T follicular helper cell (primary cell): ENCODE measurements at regions not wholly inside any gene's neighbourhood (a gene's known extent, or its start where the extent isn't known, plus 50 kb on each side); places are given as distances from the start of the nearest gene placed in this dataset.

ENCODE experiments used
- DNase-seq: peaks from one replicate; pipeline ENCODE4 v3.0.0-alpha.2; 2020; ENCODE audit warnings: low read depth

DNA sequence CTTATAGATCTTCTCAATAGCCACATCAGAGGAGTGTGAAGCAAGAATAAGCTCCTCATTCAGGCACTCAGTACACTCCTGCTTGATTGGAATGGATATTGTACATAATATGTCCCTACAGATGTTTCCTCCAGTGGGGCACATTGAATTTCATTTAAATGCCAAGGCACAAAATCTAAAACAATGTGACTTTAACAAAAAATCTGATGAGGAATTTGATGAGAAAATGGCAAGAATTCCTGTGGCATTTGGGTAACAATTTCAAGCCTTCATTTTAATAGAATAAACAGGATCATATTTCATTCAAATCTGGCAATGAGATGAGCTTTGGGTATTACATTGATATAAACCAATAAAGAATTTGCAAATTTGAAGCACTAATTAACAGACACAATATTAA lies 307.7 kb upstream of the PKN2 start:
- no peak for DNase-seq

DNA sequence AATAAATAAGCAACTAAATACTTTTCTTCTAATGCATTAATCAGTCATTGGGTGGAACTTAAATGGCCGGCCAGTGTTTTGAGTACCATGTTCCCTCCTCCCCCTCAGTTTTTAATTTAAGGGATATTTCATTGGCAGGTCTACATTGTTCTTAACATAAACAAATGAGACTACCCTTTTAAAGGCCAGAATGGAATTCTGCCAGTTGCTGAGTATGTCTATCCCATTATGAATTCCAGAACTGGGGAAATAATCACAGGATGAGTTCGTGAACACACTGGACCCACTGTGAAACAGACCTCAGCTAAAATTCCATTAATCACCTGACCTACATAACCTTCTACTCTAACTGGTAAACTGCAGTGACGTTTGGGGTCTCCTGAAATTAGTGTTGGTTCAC lies 305.5 kb upstream of the PKN2 start:
- no peak for DNase-seq

DNA sequence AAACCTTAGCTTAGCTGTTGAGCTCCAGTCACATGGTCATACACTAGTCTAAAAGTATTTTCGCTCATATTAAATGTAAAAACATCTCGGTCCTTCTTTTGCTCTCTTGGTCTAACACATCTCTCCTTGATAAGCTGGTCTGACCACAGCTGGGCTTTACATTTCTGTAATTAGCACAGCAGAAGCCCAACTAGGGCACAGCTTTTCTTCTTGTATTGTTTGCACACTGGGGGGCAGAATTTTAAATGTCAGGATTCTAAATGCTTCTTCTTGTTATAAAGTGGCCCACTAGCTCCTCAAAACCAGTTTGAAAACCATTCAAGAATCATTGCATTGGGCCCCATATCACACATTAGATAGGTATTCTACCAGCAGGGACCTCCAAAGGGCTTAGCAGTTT lies 289.1 kb upstream of the PKN2 start:
- DNase-seq: no peak

DNA sequence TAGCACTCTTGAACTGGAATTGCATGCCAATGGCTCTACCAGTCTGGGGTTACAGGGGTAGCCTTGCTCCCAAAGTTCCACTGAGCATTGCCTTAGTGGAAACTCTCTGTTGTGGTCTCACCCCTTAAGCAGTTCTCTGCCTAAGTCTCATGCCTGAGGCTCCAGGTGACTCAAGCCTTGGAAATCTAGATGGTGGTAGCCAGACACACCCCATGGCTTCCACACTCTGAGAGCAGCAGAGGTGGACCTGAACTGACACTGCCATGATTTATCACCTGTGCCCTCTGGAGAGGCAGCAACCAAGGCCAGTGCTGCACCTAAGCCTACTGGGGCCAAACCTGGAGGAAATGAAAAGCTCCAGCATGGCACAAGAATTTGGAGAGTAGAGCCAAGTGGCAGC lies 285.7 kb upstream of the PKN2 start:
- DNase-seq: no peak

DNA sequence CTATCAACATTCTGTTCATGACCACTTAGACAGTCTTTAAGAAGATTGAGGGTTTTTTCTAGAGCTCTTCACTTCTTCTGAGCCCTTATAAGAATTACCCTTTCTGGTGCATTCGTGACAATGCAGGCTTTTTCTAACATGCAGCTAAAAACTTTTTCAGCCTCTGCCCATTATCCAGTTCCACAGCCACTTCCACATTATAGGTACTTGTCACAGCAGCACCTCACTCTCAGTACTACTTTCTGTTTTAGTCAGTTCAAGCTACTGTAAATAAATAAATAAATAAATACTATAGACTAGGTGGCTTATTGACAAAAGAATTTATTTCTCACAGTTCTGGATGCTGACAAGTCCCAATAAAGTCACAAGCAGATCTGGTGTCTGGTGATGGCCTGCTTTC lies 284.4 kb upstream of the PKN2 start:
- DNase-seq: no peak

DNA sequence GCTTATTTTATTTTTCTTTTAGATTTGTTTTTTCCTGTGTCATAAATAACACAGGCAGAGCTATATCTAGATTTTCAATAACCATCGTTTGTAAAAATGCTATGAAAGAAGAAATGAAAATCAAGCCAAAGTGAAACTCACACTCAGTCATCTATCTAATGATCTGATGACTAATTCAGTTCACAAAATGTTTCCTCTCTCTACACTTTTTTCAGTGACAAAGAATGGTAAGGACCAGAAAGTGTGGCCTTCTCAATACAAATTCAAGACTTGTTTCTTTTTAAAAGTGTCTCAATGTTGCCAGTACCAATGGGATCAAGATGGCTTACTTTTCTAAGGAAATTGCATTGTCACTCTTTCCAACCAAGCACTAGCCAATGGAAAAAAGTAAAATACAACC lies 282.8 kb upstream of the PKN2 start:
- no peak for DNase-seq

DNA sequence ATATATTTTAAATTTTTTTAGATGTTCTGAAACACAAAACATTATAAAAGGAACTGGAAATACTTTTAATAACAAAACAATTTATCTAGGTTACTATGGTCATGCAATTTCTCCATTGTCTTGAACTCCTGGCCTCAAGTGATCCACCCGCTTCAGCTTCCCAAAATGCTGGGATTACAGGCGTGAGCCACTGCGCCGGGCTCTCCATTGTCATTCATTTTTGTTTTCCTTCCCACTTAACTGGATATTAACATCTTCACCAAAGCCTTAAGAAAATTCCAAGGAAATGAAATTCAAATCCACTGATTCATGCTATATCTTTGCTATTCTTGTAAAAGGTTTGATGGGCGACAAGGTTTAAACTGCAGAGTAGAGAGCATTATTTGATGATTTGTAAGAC lies 279.5 kb upstream of the PKN2 start:
- DNase-seq: no peak

DNA sequence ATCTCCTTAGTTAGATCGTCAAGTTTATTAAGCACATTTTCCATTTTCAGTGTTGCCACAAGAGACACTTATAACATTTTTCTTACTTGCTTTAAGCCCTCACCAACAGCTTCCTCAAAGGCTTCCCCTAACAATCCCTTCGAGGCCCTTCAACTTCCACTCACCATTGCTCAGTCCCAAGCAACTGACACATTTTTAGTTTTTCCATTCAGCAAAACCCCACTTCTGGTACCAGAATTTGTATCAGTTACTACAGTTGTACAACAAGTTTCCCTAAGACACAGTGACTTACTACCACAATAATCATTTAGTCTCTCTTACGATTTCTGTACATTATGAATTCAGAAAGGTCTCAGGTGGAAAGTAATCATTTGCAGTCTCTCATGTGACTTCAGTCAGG lies 276.8 kb upstream of the PKN2 start:
- DNase-seq: no peak

DNA sequence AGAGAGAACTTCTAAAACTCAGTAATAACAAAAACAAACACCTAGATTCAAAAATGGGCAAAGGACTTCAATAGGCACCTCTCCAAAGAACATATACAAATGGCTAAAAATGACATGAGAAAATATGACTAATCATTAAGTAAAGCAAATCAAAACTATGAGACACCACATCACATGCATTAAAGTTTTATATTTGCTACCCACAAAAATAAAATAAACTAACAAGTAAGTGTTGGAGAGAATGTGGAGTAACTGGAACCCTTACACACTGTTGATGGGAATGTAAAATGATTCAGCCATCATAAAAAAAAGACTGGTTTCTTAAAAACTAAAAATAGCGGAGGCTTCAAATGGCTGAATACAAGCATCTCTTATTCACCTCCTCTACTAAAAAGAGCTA lies 262.1 kb upstream of the PKN2 start:
- no peak for DNase-seq

DNA sequence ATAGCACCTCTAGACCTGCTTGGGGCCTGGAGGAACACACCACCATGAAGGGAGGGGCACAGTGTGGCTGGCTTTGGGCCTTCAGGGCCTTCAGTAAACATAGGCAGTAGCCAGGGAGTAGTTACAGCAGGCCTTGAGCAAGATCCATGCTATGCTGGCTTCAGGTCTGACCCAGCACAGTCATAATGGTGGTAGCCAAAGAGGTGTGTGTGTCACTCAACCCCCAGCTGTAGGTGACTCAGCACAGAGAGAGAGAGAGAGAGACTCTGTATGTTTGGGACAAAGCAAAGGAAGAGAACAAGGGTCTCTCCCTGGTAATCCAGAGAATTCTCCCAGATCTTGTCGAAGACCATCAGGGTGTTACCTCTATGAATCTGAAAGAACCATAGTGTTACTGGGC lies 250.5 kb upstream of the PKN2 start:
- DNase-seq: no peak

DNA sequence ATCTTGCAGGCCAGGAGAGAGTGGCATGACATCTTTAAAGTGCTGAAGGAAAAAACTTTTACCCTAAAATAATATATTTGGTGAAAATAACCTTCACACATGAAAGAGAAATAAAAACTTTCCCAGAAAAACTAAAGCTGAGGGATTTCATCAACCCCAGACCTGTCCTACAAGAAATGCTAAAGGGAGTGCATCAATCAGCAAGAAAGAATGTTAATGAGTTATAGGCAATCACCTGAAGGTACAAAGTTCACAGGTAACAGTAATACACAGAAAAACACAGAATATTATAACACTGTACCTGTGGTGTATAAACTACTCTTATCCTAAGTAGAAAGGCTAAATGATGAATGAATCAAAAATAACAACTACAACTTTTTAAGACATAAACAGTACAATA lies 249.2 kb upstream of the PKN2 start:
- DNase-seq: no peak

DNA sequence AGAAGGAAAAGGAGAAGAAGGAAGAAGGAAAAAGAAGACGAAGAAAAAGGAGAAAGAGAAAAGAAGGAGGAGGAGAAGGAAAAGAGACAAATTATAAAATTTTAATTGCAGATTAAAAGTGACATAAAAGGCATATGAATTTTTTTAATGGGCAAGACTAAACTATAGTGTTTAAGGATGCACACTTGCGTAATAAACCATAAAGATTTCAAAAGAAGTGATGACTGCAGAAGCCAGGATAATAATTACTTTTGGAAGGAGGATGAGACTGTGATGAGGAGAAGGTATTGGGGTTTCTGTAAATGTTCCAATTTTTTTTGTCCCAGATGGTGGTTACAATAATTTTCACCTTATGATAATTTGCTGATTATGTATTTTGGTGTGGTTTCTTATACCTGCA lies 243.1 kb upstream of the PKN2 start:
- no peak for DNase-seq

DNA sequence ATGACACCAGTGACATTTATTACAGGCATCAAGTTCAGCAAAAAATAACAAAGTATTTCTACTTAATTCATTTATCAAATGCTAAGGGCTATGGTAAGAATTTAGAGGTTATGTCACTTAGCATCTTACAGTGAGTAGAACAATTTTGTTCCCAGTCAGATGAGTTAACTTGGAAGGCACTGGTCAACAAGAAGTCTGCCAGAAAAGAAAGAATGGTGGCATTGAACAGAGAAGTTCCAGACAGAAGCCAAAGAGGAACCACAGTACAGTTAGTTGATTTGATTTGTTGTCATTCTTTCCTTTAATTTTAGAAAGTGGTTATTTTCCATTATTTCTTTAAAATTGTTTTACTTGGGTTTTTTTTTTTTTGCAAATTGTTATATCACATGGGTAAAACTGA lies 232.2 kb upstream of the PKN2 start:
- DNase-seq: no peak

DNA sequence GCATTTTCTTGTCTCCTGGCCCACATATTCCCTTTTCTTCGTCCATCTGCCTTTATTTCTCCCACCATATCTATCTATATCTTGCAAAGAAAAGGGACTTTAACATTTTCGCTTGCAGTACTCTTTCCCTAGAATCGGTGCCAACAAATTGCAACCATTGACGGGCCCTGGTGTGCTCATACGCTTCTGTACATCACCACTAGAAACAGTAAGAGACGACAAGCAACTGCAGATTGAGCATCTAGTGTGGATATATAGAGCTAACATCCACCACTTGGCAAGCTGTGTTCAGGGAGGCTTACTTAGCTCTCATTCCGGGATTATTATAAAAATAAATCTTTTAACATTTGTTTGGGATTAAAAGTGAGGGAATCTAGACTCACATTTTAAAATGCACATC lies 230.8 kb upstream of the PKN2 start:
- DNase-seq: no peak

DNA sequence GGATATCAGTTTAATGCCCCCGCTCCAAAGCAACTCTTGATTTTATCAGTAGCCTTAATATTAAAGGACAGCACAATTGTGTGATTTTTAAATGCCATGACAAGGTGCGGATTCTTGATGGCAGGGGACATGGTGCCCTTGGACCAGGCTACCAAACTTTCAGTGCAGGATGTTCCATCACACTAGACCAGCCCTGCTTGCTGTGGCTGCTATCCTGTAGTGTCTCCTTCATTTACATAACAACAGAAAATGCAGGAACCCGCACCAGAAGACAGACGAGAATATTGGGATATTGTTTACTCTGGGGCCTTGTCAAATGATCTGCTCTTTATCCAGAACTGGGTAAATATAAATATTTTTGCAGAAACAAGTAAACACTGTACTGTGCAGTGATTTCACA lies 229.3 kb upstream of the PKN2 start:
- DNase-seq: no peak

DNA sequence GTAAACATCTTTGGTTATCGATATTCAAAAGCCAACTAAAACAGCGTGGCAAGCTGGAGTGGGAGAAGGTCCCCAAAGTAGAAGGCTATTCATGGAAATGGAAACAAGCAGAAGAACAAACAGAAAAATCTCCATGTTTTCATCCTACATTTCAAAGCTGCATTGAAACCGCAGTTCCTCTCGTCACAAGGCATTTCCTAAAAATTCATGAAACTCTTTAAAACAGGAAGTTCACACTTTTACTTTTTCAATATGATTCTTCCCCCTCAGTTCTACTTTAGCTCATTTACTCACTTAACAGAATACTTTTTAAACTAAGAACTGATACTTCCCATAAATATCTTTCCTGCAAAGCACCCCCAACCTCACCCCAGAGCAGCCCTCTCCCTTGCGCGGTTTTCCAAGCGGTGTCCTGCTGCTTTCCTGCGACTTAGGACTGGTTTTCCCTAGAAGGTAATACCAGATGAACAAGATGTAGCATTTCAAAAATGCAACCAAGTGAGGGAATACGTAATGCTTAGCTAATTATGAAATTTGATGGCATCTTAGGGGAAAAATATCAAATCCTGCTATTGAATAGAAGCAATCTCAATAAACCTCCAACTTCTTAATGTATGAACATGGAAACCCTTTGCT lies 228.3 kb upstream of the PKN2 start:
- DNase-seq: no peak

DNA sequence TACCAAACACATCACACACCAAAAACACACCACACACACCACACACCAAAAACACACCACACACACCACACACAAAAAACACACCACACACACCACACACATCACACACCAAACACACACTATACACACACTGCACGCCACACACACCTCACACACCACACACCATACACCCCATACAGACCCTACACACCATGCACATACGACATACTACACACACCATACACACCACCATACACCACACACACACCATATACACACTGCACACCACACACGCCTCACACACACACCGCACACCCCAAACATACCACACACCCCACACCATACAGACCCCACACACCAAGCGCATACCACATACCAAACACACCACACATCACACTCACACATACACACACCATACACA lies 226.9 kb upstream of the PKN2 start:
- DNase-seq: no peak

DNA sequence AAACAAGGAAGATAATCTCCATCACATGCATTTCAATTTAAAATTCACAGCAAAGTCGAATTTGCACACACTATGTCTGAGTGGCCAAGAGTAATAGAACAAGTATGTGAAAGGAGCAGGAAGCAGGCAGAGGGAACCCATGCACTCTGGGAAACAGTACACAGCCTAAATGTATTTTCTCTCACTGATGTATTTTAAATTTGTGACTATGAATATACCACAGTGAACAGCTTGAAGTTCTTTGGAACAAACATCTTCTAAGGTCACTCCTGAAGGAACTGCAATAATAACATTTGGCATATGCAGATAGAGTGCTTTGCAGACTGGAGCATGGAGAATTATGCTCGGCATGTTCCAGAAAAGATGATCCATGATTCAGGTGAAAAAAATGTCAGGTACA lies 223.1 kb upstream of the PKN2 start:
- no peak for DNase-seq

DNA sequence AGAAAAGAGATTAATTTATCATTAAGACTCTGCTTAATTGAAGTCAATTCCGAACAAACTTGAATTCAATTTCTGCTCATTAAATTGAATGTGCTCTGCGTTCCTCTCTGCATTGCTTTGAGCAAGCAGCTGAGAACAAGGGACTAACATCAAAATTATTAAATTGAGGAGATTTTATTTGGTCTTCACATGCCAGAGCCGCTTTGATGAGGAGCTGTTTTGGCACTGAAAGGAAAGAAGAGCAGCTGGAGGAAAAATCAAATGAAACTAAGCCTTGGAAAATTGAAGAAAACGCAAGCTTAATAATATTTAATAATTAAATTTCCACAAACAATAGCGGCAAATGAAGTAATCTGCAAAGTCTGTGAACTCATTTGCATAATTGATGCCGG lies 222.0 kb upstream of the PKN2 start:
- DNase-seq: no peak

DNA sequence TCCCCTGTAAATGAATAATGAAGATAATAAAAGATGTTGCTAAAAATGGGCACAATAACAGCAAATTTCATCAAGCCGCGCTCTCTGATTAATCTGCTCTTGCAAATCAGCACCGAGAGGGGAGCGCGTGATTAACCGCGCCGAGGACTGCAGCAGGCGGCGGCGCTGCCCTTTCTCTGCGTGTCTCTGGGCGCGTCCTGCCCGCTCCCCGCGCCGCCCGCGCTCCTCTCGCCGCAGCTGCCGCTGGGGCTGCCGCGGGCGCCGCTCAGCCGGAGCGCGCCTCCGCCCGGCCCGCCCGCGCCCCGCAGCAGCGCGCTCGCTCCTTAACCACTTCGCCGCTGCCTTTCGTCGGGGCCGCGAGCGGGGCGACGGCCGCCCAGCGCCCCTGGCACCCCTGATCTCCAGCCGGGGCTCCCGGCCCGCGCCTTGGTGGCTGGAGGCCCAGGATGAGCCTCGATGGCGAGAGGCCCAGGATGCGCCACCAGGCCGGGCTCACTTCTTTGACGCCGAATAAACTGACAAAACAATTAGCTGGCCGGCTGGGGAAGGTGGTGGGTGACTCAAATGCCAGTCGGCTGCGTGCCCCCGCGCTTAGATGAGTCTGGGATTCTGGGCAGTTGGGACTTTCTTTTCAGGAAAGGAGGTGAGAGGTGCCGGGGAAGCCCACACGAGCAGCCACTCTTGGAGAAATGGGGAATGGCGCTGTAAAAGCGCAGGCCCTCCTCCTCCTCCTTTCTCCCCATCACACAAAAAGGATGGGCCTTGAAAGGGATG lies 221.4 kb upstream of the PKN2 start:
- no peak for DNase-seq

DNA sequence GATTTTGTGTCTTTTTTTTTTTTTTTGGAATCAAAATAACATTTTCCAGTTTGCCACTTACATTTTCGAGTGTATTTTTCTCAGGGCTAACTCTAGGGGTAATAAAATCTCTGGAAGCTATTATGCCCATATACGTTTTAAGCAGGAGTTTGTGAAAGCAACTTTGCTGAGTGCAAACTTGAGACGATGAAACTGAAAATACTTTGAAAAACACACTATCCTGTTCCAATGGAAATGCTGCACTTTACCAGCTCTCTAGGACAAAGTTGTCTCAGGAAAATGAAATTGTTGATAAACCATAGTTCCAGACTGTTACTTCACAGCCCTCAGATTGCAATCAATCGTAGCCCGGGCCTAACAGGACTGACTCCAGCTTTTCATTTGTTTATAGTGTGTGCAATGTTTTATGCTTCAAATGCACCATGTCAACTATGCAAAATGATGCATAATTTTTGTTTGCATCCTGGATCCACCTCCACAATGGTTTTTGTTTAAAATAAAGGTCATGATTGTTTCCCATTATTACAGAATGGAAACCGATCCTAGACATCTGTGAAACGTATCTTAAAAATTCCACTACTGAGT lies 220.6 kb upstream of the PKN2 start:
- DNase-seq: no peak

DNA sequence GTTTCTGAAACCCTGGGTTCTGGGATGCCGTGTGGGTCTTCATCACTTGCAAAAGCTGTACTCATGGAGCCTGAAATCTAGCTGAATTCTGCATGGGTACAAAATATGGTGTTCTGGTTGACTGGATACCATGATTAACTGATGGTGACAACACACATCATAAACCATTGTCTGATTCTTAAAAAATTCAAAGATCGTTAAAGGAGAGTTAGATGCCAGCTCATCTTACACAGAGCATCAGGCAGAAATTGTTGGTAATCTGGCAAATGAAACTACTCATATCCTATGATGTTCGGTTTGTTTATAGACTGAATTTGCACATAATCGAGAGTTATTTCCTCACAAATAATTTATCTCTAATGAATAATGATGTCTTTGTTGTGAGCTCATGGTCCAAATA lies 218.1 kb upstream of the PKN2 start:
- DNase-seq: no peak

DNA sequence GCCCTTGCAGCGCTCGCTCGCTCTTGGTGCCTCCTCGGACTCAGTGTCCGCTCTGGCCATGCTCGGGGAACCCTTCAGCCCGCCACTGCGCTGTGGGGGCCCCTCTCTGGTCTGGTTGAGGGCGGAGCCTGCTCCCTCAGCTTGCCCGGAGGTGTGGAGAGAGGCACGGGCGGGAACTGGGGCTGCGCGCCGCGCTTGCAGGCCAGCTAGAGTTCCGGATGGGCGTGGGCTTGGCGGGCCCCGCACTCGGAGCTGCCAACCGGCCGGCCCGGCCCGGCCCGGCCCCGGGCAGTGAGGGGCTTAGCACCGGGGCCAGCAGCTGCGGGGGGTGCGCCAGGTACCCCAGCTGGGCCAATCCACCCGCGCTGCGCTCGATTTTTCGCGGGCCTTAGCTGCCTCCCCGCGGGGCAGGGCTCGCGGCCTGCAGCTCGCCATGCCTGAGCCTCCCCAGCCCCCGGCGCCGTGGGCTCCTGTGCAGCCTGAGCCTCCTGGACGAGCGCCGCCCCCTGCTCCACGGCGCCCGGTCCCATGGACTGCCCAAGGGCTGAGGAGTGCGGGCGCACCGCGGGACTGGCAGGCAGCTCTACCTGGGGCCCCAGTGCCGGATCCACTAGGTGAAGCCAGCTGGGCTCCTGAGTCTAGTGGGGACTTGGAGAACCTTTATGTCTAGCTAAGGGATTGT lies 217.0 kb upstream of the PKN2 start:
- no peak for DNase-seq
